VCaP (cell line): ENCODE measurements at regions not wholly inside any gene's neighbourhood (a gene's known extent, or its start where the extent isn't known, plus 50 kb on each side); places are given as distances from the start of the nearest gene placed in this dataset.
A peak's percentile ranks its signal among the peaks of the same experiment; 100 is the strongest.

Experiments
- H3K27ac ChIP-seq: fragments of 450-650 bp; 2 replicates; pipeline ENCODE4 v1.5.1; 2017
- TF ChIP-seq, protein P1 (sequence below): fragments of 450-650 bp; conservative IDR thresholded peaks from 2 replicates; pipeline ENCODE4 v1.5.1; 2017; ENCODE audit warnings: mild to moderate bottlenecking, moderate library complexity

DNA sequence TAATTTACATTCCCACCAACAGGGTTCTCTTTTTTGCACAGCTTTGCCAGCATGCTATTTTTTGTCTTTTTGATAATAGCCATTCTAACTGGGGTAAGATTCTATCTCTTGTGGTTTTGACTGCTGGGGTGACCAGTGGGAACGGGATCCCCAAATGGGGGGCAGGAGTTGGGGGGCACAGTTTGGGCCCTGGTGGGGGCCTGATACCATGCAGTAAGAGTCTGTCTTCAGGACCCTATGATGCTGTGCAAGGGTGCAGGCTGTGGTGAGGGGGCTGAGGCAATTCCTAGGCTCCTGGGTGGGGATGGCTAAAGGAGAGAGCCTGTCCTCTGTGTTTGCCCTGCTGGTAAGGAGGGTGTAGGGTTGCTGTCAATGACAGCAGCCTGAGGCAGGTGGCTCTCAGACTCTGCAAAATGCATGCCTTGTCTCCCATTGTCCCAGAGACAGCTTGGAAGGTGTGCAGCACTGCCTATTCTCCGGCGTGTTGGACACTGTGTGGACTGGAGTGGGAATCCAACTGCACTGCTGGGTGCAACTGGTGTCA is 172.7 kb upstream of the ARHGAP24 start:
- no peak overlapping the region for H3K27ac ChIP-seq
- TF ChIP-seq, protein P1, sequence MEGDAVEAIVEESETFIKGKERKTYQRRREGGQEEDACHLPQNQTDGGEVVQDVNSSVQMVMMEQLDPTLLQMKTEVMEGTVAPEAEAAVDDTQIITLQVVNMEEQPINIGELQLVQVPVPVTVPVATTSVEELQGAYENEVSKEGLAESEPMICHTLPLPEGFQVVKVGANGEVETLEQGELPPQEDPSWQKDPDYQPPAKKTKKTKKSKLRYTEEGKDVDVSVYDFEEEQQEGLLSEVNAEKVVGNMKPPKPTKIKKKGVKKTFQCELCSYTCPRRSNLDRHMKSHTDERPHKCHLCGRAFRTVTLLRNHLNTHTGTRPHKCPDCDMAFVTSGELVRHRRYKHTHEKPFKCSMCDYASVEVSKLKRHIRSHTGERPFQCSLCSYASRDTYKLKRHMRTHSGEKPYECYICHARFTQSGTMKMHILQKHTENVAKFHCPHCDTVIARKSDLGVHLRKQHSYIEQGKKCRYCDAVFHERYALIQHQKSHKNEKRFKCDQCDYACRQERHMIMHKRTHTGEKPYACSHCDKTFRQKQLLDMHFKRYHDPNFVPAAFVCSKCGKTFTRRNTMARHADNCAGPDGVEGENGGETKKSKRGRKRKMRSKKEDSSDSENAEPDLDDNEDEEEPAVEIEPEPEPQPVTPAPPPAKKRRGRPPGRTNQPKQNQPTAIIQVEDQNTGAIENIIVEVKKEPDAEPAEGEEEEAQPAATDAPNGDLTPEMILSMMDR: no peak

DNA sequence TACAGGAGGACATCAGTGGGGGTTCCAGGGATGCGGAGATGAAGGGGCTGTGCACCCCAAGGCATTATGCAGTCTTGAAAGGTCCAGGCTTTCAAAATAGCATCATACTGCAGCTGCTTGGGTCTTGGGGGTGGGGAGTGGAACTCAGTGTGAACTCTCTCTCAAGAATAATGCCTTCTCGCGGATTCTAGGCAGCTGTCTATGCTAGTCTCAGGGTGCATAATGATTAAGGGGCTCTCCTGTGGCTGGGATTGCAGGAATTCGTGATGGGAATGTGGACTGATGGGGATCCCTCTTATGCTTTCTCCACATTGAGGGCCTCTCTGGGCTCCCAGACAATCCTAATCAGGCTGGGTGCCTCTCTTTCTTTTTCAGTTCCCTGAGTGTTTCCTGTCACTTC is 172.2 kb upstream of the ARHGAP24 start:
- H3K27ac ChIP-seq: no peak overlapping the region; the same call in 1 of the 2 replicates
- TF ChIP-seq, protein P1: no peak

DNA sequence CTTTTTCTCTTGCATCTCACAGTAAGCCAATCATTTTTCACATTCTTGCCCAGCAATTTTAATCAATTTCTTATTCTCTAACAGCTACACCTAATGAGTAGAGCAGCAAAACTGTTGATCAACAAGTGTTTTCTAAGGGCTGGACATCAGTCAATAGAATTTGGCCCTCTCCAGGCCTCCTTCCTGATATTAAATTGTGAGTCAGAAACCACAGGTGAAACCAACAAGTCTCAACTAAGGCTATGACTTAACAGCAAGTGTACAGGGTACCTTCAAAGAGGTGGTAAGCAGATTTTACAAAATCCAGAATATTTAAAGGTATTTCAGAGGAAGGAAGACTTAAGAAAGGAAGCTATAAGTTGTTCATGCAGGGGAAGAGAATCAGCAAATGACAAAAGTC is 156.5 kb upstream of the ARHGAP24 start:
- H3K27ac ChIP-seq: no peak overlapping the region
- TF ChIP-seq, protein P1: peak; percentile 34

DNA sequence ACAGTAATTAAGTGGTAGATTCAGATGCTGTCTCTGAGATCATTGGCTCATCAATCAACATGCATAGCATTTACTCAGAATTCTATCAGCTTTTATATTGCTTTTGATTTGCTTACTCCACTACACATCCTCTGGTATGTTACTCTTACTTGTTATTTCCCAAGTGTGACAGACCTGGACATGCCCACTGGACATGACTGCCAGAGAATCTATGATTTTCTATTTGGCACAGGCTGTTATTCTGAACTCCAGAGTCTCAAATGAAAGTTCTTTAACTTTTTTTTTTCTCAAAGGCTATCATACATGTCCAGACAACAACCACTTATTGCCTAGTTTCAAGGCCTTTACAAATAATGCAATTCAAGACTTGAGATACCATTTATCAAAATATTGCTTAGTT is 116.1 kb upstream of the ARHGAP24 start:
- TF ChIP-seq, protein P1: no peak
- no peak overlapping the region for H3K27ac ChIP-seq

DNA sequence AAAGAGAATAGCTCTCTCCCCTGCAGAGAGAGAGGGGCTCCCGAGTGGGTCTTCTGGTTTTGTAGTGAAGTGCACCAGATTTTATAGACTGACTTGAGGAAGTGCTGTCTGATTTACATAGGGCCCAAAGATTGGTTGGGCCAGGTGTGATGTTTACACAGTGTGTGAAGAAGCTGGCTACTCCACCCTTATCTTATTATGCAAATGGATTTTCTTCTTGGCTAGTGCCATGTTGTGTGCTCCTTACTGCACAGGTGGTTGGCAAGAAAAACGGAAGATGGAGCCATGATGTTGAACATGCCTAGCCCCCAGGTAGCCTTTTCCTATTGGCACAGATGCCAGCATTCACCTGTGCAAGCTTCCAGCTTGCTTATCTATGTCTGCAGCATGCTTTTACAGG is 112.4 kb upstream of the ARHGAP24 start:
- TF ChIP-seq, protein P1: no peak
- H3K27ac ChIP-seq: no peak overlapping the region

DNA sequence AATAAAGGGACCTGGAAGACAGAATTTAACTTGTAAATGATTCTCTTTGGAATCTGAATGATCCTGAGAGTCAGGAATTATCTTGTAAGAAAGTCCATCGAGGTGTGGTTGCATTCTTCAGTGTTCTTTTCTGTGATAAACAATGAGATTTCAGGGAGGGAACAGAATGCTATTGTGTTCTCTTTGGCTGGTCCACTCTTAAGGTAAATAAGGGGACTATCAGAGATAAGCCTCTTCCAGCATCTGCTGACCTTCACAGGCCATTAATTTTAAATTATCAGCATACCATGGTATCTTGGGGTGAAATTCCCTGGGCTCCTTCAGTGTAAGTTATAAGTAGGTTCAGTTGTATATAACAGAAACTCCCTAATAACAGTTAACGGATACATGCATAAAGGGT is 107.1 kb upstream of the ARHGAP24 start:
- H3K27ac ChIP-seq: no peak overlapping the region
- TF ChIP-seq, protein P1: no peak

DNA sequence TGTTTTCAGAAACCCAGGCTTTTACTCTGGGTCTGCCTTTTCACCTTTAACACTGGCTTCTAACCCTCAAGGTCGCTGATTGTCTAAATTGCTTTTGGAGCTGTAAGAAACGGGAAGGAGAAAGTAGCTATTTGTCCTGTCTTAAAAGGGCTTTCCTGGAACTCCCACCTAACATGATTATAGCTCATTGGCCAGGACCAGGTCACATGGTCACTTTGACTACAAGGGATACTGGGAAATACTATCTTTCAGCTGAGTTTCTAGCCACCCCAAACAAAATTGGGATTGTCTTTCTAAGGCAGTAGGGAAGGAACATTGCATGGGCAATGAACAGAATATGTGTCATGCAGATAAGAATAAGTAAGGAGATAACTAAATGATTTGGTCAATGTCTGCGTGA is 106.7 kb upstream of the ARHGAP24 start:
- TF ChIP-seq, protein P1: no peak
- H3K27ac ChIP-seq: no peak overlapping the region
